Nephron (organoid): ENCODE measurements at regions not wholly inside any gene's neighbourhood (a gene's known extent, or its start where the extent isn't known, plus 50 kb on each side); places are given as distances from the start of the nearest gene placed in this dataset.

Source experiments
- H3K27ac Mint-ChIP-seq, 3 experiments: 2 replicates each; pipeline ENCODE4 v1.8.0; 2020; ENCODE audit warnings: mixed read lengths in 3 of 3, mild to moderate bottlenecking in 2 of 3, moderate library complexity in 1 of 3
- H3K27me3 Mint-ChIP-seq: 2 replicates; pipeline ENCODE4 v1.8.0; 2021; ENCODE audit warnings: low read depth, mild to moderate bottlenecking, moderate library complexity, mixed read lengths
- H3K36me3 Mint-ChIP-seq: 2 replicates; pipeline ENCODE4 v1.8.0; 2020; ENCODE audit warnings: low read depth, mixed read lengths
- H3K4me1 Mint-ChIP-seq: 2 replicates; pipeline ENCODE4 v1.8.0; 2020; ENCODE audit warnings: mixed read lengths
- H3K4me3 Mint-ChIP-seq, 3 experiments: 2 replicates each; pipeline ENCODE4 v1.8.0; 2020; ENCODE audit warnings: mild to moderate bottlenecking in 3 of 3, mixed read lengths in 3 of 3, moderate library complexity in 2 of 3
- H3K9me3 Mint-ChIP-seq: 2 replicates; pipeline ENCODE4 v1.8.0; 2020; ENCODE audit warnings: mixed read lengths
- CTCF ChIP-seq, 3 experiments: fragments of 200-600 bp; sonication (generic); IDR thresholded peaks; one replicate each; pipeline ENCODE4 v1.5.0; 2021; ENCODE audit warnings: antibody characterized with exemption in 3 of 3; ENCODE audit not compliant: unreplicated experiment in 3 of 3

DNA sequence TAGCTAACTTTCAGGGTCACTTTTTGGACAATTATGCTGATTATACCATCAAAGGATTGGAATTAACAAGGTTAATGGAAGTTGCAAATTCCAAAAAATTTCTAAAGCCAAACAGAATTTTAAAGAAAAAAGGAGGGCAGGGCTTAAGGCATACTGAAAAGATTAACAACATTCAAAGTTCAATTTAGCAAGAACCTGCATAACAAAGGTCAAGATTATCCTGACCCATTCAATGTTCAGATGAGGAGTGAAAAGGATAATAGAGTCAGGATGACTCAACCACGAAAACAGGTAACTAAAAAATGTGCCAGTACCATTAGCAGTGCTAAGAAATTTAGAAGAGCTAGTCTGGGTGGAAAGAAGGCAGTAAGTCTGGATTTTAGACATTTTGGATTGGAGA lies 139.8 kb upstream of the HNMT start:
- H3K27ac Mint-ChIP-seq = no peak overlapping the region
- TF ChIP-seq CTCF (IDR thresholded peaks at IDR 0.05; ENCODE audit: unreplicated experiment in 3 of 3) = no peak
- no peaks in the 10 kb centered on the region for H3K36me3 Mint-ChIP-seq
- H3K4me3 Mint-ChIP-seq = no peak overlapping the region
- H3K27me3 Mint-ChIP-seq = no peaks in the 10 kb centered on the region
- no peaks in the 10 kb centered on the region for H3K4me1 Mint-ChIP-seq
- no peaks in the 10 kb centered on the region for H3K9me3 Mint-ChIP-seq

DNA sequence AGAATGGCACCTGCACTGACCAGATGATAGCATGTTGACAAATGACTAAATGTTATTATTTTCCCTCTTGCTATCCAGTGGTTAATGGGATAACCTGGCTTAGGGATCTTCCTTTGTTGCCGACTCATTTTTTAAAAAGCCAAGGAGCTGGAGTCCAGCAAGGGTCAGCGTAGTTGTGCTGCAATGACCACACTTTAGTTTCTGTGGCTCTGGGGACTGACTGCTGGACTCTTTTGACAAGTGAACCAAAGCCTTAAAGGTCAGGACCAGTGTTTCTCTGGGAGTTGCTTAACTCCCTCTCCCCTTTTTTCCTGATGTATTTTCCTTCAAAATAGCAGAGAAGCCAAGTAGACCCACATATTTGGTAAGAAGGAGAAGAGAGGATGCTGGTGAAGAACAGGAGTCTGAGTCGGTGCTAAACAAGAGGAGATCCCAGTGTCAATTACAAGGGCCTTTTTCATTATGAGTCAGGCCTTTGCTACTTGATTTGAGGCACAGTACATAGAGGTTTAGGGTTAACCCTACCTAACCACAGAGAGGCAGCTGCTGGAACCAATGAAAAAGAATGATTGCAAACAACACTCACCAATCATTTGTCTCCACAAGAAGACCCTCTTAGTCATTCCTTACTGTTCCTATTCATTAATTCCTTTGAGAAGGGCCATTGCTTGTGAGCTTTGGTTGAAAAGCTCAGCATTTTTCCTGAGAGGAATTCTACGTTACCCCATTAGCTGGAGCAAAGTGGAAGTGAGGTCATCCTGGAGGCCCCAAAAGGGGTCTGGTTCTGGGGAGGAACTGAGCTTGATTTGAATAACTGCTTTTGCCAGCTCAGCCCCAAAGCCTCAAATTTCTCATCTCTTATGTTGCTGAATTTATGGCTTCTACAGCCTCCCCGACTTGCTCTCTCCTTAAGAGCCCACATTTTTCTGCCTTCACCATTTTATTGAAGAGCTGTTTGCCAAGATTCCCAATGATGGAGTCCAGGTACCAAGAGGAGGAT lies 137.6 kb upstream of the HNMT start:
- Mint-ChIP-seq H3K27me3 (no peaks in the 10 kb centered on the region), H3K9me3 (no peaks in the 10 kb centered on the region), H3K4me3 (no peak overlapping the region), H3K4me1 (no peaks in the 10 kb centered on the region), H3K27ac (no peak overlapping the region), H3K36me3 (no peaks in the 10 kb centered on the region)
- no peak for TF ChIP-seq CTCF (IDR thresholded peaks at IDR 0.05; ENCODE audit: unreplicated experiment in 3 of 3)

- Mint-ChIP-seq H3K9me3 (no peaks in the 10 kb centered on the region), H3K27ac (no peak overlapping the region), H3K4me1 (no peaks in the 10 kb centered on the region), H3K36me3 (no peaks in the 10 kb centered on the region), H3K27me3 (no peaks in the 10 kb centered on the region), H3K4me3 (no peak overlapping the region)
- no peak for TF ChIP-seq CTCF (IDR thresholded peaks at IDR 0.05; ENCODE audit: unreplicated experiment in 3 of 3)
These were observed 135.6 kb upstream of the HNMT start for GRCh38 chr2:137828624-137829023.

DNA sequence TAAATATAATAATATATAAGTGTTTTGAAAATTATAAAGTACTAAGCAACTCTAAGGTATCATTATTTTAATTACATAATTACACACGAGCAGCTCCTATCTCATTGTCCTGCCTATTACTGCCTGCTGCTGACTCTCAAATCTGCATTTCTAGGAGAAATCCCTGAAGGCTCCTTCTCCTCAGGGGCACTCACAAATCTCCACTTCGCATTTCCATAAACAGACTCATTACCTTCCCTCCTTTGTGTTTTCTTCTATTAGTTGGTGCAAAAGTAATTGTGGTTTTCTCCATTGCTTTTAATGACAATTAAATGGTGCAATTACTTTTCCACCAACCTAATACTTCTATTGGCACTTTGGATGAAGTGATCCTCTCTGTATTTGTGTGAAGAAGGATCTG lies 135.0 kb upstream of the HNMT start:
- no peaks in the 10 kb centered on the region for H3K27me3 Mint-ChIP-seq
- no peaks in the 10 kb centered on the region for H3K9me3 Mint-ChIP-seq
- TF ChIP-seq CTCF (IDR thresholded peaks at IDR 0.05; ENCODE audit: unreplicated experiment in 3 of 3) = no peak
- no peaks in the 10 kb centered on the region for H3K36me3 Mint-ChIP-seq
- no peak overlapping the region for H3K27ac Mint-ChIP-seq
- H3K4me3 Mint-ChIP-seq = no peak overlapping the region
- H3K4me1 Mint-ChIP-seq = no peaks in the 10 kb centered on the region

DNA sequence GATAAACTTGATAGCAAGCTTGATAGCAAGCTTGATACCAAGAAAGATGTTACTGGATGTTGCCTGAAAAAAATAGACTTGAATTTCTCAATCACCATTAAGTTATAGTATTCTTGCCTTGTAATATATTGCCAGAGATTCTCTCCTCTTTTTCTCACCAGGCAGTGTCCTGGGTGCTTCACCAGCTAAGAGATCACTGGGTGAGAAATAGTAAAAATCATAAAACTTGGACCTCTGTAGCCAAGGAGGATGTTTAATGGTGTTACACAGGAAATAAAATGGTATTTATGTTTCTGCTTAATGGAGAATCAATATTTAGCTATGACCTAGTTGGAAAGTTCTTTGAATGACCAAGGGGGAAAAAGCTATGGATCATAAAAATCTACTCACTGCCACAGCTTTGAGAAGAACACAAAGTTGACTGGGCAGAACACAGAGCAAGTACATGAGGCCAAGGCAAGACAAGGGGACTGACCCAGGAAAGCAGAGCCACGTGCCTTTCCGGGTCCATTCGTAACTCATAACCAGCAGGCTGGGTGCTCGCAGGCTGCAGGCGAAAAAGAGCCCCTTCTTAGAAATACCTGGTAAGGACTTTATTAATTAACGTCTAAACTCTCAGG lies 129.4 kb upstream of the HNMT start:
- H3K4me1 Mint-ChIP-seq = no peaks in the 10 kb centered on the region
- peaks cover 3% of the 10 kb centered on the region for H3K27me3 Mint-ChIP-seq
- no peak overlapping the region for H3K27ac Mint-ChIP-seq
- H3K36me3 Mint-ChIP-seq = no peaks in the 10 kb centered on the region
- no peak overlapping the region for H3K4me3 Mint-ChIP-seq
- H3K9me3 Mint-ChIP-seq = no peaks in the 10 kb centered on the region
- no peak for TF ChIP-seq CTCF (IDR thresholded peaks at IDR 0.05; ENCODE audit: unreplicated experiment in 3 of 3)
